ENCODE measurements at regions not wholly inside any gene's neighbourhood (a gene's known extent, or its start where the extent isn't known, plus 50 kb on each side); places are given as distances from the start of the nearest gene placed in this dataset.

DNA sequence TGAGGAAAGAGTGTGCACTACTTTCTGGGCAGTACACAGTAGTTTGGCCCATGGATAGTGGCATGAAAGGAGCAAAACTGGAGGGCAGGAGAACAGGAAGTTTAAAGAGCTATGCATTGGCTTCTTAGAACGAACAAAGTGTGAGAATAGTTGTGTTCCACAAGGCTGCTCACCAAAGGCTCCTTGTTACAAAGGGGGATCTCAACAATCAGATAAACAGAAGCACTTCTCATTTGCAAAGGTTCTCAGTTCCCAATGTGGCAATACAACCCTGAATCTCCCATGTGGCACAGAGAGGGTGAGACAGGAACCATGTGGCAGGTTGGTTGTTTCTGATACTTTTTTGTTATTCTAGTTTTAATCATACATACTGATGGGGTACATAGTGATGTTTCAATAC is 158.4 kb downstream of the CARTPT start:
- TF ChIP-seq, protein P1, sequence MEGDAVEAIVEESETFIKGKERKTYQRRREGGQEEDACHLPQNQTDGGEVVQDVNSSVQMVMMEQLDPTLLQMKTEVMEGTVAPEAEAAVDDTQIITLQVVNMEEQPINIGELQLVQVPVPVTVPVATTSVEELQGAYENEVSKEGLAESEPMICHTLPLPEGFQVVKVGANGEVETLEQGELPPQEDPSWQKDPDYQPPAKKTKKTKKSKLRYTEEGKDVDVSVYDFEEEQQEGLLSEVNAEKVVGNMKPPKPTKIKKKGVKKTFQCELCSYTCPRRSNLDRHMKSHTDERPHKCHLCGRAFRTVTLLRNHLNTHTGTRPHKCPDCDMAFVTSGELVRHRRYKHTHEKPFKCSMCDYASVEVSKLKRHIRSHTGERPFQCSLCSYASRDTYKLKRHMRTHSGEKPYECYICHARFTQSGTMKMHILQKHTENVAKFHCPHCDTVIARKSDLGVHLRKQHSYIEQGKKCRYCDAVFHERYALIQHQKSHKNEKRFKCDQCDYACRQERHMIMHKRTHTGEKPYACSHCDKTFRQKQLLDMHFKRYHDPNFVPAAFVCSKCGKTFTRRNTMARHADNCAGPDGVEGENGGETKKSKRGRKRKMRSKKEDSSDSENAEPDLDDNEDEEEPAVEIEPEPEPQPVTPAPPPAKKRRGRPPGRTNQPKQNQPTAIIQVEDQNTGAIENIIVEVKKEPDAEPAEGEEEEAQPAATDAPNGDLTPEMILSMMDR (IDR thresholded peaks at IDR 0.05): no peak

DNA sequence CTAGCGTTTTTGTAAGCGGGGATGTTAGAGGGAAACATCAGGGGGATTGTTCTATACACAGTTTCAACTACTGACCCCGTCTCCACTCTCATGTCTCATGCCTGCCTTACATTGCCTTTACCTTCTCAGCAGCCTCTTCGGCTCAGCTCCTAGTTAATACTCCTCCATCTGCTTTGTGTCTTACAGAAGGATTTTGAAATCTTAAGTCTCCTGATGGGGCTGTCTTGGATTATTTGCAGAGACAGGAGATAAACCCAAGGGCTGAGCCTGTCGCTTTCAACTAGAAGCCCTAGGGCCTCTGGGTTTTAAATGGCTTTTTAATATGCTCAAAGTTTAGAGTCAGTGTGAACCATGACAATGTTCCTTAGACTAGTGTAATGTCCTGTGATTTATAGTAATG is 161.5 kb downstream of the CARTPT start:
- TF ChIP-seq, protein P1 (IDR thresholded peaks at IDR 0.05): no peak

DNA sequence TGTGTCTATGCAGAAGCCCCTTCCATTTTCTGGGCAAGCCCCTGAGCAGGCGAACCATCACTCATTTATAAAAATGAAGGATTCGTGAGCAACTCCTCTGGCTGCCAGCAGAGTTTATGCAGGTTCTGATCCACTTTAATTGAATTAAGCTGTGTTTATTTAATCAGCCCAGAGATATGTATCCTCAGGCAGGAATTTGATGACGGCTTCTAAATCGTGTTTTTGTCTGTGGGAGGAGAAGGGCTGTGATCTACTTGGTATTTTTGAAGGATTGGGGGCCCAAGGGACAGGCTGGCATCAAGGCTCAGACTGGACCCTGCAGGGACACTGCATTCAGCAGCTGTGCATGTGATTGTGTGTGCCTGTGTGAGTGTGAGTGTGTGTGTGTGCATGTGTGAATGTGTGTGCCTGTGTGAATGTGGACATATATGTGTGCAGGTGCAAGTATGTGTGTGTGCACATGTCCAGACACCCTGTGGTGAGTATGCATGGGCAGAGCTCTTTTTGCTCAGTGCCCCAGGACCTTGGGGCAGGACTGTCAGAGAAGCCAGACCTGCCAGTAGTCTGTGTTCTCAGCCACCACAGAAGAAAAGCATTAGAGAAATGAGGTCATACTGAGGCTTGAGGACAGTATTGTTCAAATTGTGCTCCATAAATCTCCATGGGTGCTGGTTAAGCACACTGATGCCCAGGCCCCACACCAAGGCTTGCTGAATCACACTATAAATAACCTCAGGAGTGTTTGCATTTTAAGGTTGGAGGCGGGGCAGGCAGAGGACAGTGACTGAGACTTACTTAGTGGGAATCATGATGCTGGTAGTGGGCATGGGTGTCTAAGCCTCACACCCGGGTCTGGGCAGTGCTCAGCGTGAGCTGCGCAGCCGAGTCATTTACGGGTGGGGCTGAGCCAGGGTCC is 164.0 kb downstream of the CARTPT start:
- TF ChIP-seq, protein P1 (IDR thresholded peaks at IDR 0.05): no peak

DNA sequence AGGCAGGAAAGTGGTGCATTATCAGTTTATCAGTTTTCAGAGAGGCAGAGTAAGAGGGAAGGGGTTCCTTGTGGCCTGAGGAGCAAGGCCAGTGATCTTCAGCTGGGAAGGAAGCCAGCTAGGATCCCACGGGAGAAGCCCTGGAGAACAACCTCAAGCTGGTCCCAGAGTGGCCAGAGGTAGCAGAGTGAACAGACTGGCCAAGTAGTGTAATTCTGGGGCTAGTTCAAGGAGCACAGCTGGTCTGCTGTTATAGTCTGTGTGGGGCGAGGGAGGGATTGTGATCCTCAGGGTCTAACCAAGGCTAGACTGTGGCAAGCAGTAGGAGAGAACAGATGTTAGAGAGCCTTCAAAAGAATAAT is 164.6 kb downstream of the CARTPT start:
- TF ChIP-seq, protein P1 (IDR thresholded peaks at IDR 0.05): no peak

DNA sequence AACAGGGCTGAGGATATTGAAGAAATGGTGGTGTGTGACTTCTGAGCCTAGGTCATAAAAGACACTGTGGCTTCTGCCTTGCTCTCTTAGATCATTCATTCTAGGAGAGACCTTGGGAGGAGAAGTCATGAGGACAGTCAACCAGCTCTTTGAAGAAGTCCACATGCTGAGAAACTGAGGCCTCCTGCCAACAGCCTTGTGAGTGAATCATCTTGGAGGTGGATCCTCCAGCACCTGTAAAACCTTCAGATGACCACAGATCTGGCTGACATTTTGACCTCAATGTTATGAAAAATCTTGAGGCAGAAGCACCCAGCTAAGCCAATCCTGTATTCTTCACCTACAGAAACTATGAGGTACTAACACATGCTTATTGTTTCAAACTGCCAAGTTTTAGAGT is 165.9 kb downstream of the CARTPT start:
- TF ChIP-seq, protein P1 (IDR thresholded peaks at IDR 0.05): no peak

DNA sequence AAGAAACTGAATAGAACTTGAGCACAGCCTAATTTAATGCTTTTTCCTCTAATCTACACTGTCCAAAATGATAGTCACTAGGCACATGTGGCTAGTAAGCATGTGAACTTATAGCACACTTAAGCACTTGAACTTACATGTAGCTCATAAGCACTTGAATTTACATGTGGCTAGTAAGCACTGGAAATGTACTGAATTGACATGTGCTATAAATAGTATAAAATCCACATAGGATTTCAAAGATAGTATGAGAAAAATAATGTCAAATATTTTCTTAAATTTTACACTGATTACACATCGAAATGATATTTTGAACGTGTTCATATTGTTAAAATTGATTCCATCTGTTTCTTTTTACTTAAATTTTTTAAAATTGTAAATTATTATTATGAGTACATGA is 167.3 kb downstream of the CARTPT start:
- TF ChIP-seq, protein P1 (IDR thresholded peaks at IDR 0.05): no peak

DNA sequence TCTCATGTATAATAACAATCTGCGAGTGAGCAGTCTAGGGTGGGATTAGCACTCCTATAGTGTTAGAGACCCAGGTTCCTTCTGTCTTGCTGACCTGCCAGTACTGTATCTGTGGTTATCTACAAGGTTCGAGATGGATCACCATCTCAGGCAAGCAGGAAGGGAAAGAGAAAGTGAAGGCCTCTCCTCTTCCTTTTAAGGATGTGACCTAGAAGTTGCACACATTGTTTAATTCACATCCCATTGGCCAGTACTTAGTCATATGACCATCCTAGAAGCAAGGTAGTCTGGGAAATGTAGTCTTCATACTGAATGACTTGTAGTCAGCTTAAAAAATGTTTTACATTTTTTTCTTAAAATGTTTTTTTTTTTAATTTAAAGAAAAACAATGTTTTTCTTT is 168.6 kb downstream of the CARTPT start:
- TF ChIP-seq, protein P1 (IDR thresholded peaks at IDR 0.05): no peak

Measured in LNCAP (cell line).